ENCODE measurements at regions not wholly inside any gene's neighbourhood (a gene's known extent, or its start where the extent isn't known, plus 50 kb on each side); places are given as distances from the start of the nearest gene placed in this dataset.

- peaks cover 47% of the 10 kb centered on the region for H3K4me1 Mint-ChIP-seq
- H3K4me3 Mint-ChIP-seq, result no peak overlapping the region
- no peak overlapping the region for H3K27ac Mint-ChIP-seq
- H3K36me3 Mint-ChIP-seq, result peaks cover 3% of the 10 kb centered on the region
- H3K9me3 Mint-ChIP-seq, result peaks cover 5% of the 10 kb centered on the region
- H3K27me3 Mint-ChIP-seq, result peaks cover 2% of the 10 kb centered on the region
These were observed 172.8 kb downstream of the SMIM20 start for GRCh38 chr4:26086621-26087441.

- Mint-ChIP-seq H3K36me3 (peaks cover 3% of the 10 kb centered on the region), H3K27ac (peak overlapping the region; percentile 92), H3K4me3 (peak overlapping the region; percentile 59), H3K27me3 (peaks cover 2% of the 10 kb centered on the region), H3K4me1 (peaks cover 45% of the 10 kb centered on the region), H3K9me3 (peaks cover 5% of the 10 kb centered on the region)
These were observed 174.5 kb downstream of the SMIM20 start for GRCh38 chr4:26088433-26088928.

- Mint-ChIP-seq H3K9me3 (peaks cover 16% of the 10 kb centered on the region), H3K4me3 (no peak overlapping the region), H3K4me1 (peaks cover 33% of the 10 kb centered on the region), H3K27ac (peak overlapping the region; percentile 86), H3K27me3 (peaks cover 2% of the 10 kb centered on the region), H3K36me3 (peaks cover 5% of the 10 kb centered on the region)
These were observed 179.5 kb downstream of the SMIM20 start for GRCh38 chr4:26093551-26093950.

GRCh38 chr4:26094076-26094475 is 180.1 kb downstream of the SMIM20 start:
- Mint-ChIP-seq H3K9me3 (peaks cover 16% of the 10 kb centered on the region), H3K36me3 (peaks cover 5% of the 10 kb centered on the region), H3K4me1 (peaks cover 28% of the 10 kb centered on the region), H3K4me3 (no peak overlapping the region), H3K27me3 (peaks cover 2% of the 10 kb centered on the region), H3K27ac (peak overlapping the region; percentile 10)

- H3K9me3 Mint-ChIP-seq, result peaks cover 17% of the 10 kb centered on the region
- peaks cover 20% of the 10 kb centered on the region for H3K4me1 Mint-ChIP-seq
- no peak overlapping the region for H3K4me3 Mint-ChIP-seq
- H3K27me3 Mint-ChIP-seq, result peaks cover 2% of the 10 kb centered on the region
- H3K27ac Mint-ChIP-seq, result no peak overlapping the region
- peaks cover 5% of the 10 kb centered on the region for H3K36me3 Mint-ChIP-seq
These were observed 180.9 kb downstream of the SMIM20 start for GRCh38 chr4:26094911-26095310.

- H3K27me3 Mint-ChIP-seq, result no peaks in the 10 kb centered on the region
- H3K9me3 Mint-ChIP-seq, result peaks cover 16% of the 10 kb centered on the region
- no peaks in the 10 kb centered on the region for H3K4me1 Mint-ChIP-seq
- no peak overlapping the region for H3K4me3 Mint-ChIP-seq
- peaks cover 1% of the 10 kb centered on the region for H3K36me3 Mint-ChIP-seq
- H3K27ac Mint-ChIP-seq, result no peak overlapping the region
These were observed 185.9 kb downstream of the SMIM20 start for GRCh38 chr4:26099967-26100366.

- H3K4me3 Mint-ChIP-seq, result no peak overlapping the region
- no peak overlapping the region for H3K27ac Mint-ChIP-seq
- peaks cover 16% of the 10 kb centered on the region for H3K9me3 Mint-ChIP-seq
- no peaks in the 10 kb centered on the region for H3K27me3 Mint-ChIP-seq
- peaks cover 1% of the 10 kb centered on the region for H3K36me3 Mint-ChIP-seq
- no peaks in the 10 kb centered on the region for H3K4me1 Mint-ChIP-seq
These were observed 187.0 kb downstream of the SMIM20 start for GRCh38 chr4:26101011-26101410.

GRCh38 chr4:26104056-26104685 is 190.2 kb downstream of the SMIM20 start:
- no peak overlapping the region for H3K4me3 Mint-ChIP-seq
- H3K27me3 Mint-ChIP-seq, result peaks cover 1% of the 10 kb centered on the region
- peaks cover 4% of the 10 kb centered on the region for H3K9me3 Mint-ChIP-seq
- H3K27ac Mint-ChIP-seq, result no peak overlapping the region
- no peaks in the 10 kb centered on the region for H3K4me1 Mint-ChIP-seq
- H3K36me3 Mint-ChIP-seq, result no peaks in the 10 kb centered on the region

- H3K4me1 Mint-ChIP-seq, result no peaks in the 10 kb centered on the region
- H3K27ac Mint-ChIP-seq, result no peak overlapping the region
- no peak overlapping the region for H3K4me3 Mint-ChIP-seq
- no peaks in the 10 kb centered on the region for H3K9me3 Mint-ChIP-seq
- peaks cover 3% of the 10 kb centered on the region for H3K27me3 Mint-ChIP-seq
- no peaks in the 10 kb centered on the region for H3K36me3 Mint-ChIP-seq
These were observed 191.3 kb downstream of the SMIM20 start for GRCh38 chr4:26105337-26105736.

- Mint-ChIP-seq H3K27ac (no peak overlapping the region), H3K4me1 (no peaks in the 10 kb centered on the region), H3K4me3 (no peak overlapping the region), H3K27me3 (peaks cover 4% of the 10 kb centered on the region), H3K9me3 (no peaks in the 10 kb centered on the region), H3K36me3 (no peaks in the 10 kb centered on the region)
These were observed 192.0 kb downstream of the SMIM20 start for GRCh38 chr4:26105815-26106699.

GRCh38 chr4:26106776-26107175 is 192.8 kb downstream of the SMIM20 start:
- Mint-ChIP-seq H3K36me3 (no peaks in the 10 kb centered on the region), H3K4me3 (no peak overlapping the region), H3K4me1 (no peaks in the 10 kb centered on the region), H3K9me3 (no peaks in the 10 kb centered on the region), H3K27me3 (peaks cover 4% of the 10 kb centered on the region), H3K27ac (no peak overlapping the region)

- Mint-ChIP-seq H3K27me3 (peaks cover 5% of the 10 kb centered on the region), H3K4me1 (no peaks in the 10 kb centered on the region), H3K27ac (no peak overlapping the region), H3K9me3 (no peaks in the 10 kb centered on the region), H3K36me3 (peaks cover 1% of the 10 kb centered on the region), H3K4me3 (no peak overlapping the region)
These were observed 194.0 kb downstream of the SMIM20 start for GRCh38 chr4:26108054-26108453.

- Mint-ChIP-seq H3K4me3 (no peak overlapping the region), H3K4me1 (no peaks in the 10 kb centered on the region), H3K9me3 (peaks cover 5% of the 10 kb centered on the region), H3K27ac (no peak overlapping the region), H3K27me3 (peaks cover 5% of the 10 kb centered on the region), H3K36me3 (peaks cover 4% of the 10 kb centered on the region)
These were observed 196.5 kb downstream of the SMIM20 start for GRCh38 chr4:26110493-26110892.

GRCh38 chr4:26113339-26113940 is 199.4 kb downstream of the SMIM20 start:
- H3K27me3 Mint-ChIP-seq, result peaks cover 8% of the 10 kb centered on the region
- no peaks in the 10 kb centered on the region for H3K4me1 Mint-ChIP-seq
- H3K4me3 Mint-ChIP-seq, result no peak overlapping the region
- no peak overlapping the region for H3K27ac Mint-ChIP-seq
- H3K9me3 Mint-ChIP-seq, result peaks cover 5% of the 10 kb centered on the region
- peaks cover 4% of the 10 kb centered on the region for H3K36me3 Mint-ChIP-seq

- Mint-ChIP-seq H3K27me3 (peaks cover 6% of the 10 kb centered on the region), H3K4me1 (no peaks in the 10 kb centered on the region), H3K9me3 (peaks cover 5% of the 10 kb centered on the region), H3K4me3 (no peak overlapping the region), H3K36me3 (peaks cover 4% of the 10 kb centered on the region), H3K27ac (no peak overlapping the region)
These were observed 202.0 kb downstream of the SMIM20 start for GRCh38 chr4:26116057-26116456.

Measured in activated naive CD4-positive, alpha-beta T cell treated with anti-CD3 and anti-CD28 coated beads, Interleukin-2, amount 50 U/mL, for 24 hours (primary cell).